ENCODE measurements at regions not wholly inside any gene's neighbourhood (a gene's known extent, or its start where the extent isn't known, plus 50 kb on each side); places are given as distances from the start of the nearest gene placed in this dataset.

DNA sequence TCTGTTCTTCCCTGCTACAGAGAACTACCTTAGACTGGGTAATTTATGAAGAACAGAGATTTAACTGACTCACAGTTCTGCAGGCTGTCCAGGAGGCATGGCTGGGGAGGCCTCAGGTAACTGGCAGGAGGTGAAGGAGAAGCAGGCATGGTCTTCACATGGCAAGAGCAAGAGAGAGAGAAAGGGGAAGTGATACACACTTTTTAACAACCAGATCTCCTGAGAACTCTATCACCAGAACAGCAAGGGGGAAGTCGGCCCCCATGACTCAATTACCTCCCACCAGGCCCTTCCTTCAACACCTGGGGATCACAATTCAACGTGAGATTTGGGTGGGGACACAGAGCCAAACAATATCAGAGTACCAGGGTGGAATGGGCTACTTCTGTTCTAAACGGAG, 766.8 kb downstream of the TLE1 start:
- DNase-seq (ENCODE audit: low spot score), result no peak

DNA sequence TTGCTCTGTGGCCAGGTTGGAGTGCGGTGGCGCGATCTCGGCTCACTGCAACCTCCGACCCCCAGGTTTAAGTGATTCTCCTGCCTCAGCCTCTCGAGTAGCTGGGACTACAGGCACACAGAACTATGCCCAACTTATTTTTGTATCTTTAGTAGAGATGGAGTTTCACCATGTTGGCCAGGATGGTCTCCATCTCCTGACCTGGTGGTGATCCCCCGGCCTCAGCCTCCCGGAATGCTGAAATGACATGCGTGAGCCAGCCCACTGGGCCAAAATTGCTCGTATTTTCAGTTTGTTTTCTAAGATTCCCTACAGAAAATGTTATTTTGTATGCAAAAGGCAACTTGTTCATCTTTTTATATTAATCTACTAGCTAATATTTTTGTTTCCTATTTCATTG, 782.6 kb downstream of the TLE1 start:
- DNase-seq (ENCODE audit: low spot score), result no peak

GRCh38 chr9:80899208-80899607, 790.1 kb downstream of the TLE1 start:
- no peak for DNase-seq (ENCODE audit: low spot score)

GRCh38 chr9:80893190-80893589, 796.2 kb downstream of the TLE1 start:
- no peak for DNase-seq (ENCODE audit: low spot score)

DNA sequence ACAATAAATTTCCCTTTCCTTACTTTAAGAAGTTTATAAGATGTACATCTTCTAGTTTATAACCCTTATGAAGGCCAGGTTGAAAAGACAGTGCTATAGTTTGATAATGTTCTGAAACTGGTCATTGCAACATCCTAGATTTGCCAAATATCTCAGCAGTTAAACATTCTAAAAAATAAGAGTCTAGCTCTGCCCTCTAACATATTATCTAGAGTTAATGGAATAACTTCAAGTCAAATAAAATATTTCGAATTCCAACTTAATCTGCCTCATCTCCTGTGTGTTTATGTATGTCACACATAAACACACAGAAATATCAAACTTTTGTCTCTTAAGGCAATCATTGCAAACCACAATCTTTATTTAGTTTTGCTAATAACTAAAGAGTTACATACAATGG, 796.6 kb downstream of the TLE1 start:
- no peak for DNase-seq (ENCODE audit: low spot score)

- DNase-seq (ENCODE audit: low spot score), result no peak
These were observed 799.2 kb downstream of the TLE1 start for GRCh38 chr9:80890124-80890523.

- peak; percentile 84 for DNase-seq (ENCODE audit: low spot score)
These were observed 803.5 kb downstream of the TLE1 start for GRCh38 chr9:80885894-80886293.

GRCh38 chr9:80883826-80884579, 805.3 kb downstream of the TLE1 start:
- peak; percentile 8 for DNase-seq (ENCODE audit: low spot score)

DNA sequence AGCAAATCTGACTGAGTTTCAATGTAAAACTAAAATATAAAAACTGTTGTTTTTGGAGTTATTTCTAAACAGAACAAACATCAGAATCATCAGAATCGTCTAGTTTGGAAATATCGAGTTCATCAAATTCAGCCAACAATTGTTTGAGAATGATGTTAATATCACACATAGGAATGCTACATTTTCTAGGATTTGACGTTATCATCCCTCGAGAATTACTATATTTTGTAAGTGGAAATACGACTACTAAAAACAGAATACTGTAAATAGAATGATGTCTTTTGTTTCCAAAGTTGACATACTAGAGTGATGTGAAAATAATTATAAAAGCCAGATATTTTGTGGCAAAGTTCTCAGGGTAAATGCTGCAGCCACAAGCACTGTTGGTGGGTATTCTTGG, 805.9 kb downstream of the TLE1 start:
- DNase-seq (ENCODE audit: low spot score), result no peak

- no peak for DNase-seq (ENCODE audit: low spot score)
These were observed 807.4 kb downstream of the TLE1 start for GRCh38 chr9:80881940-80882339.

- DNase-seq (ENCODE audit: low spot score), result no peak
These were observed 808.0 kb downstream of the TLE1 start for GRCh38 chr9:80881320-80881719.

DNA sequence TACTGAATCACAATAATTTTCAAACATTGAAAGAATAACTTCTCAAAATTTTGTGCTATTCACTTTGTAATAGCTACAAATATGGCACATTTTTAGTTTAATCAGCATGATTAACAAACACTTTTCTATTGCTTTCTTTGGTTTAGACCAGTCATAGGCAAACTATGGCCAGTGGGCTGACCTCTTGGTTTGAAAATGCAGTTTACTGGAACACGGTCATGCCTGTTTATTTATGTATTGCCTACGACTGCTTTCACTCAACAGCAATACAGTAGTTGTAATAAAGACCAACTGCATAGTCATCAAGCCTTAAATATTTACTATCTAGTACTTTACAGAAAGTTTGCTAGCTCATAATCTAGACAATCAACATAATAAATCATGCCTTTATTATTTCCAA, 810.8 kb downstream of the TLE1 start:
- DNase-seq (ENCODE audit: low spot score), result no peak

DNA sequence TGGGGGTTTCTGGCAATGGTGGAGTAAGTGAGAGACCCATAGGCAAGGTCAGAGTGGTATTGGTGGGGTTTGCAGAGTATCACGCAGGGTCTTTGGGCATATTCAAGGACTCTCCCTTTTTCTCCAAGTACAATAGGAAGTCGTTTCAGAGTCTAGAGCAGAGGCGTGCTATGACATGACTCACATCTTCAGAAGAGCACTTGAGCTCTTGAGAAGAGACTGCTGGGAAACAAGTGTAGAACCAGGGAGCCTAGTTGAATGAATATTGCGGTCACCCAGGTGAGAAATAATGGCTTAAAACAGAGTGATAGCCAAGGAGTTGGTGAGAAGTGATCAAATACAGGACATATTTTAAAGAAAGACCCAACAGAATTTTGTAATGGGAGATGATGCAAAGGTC, 813.4 kb downstream of the TLE1 start:
- DNase-seq (ENCODE audit: low spot score), result no peak

GRCh38 chr9:80874276-80874675, 815.1 kb downstream of the TLE1 start:
- DNase-seq (ENCODE audit: low spot score), result no peak

GRCh38 chr9:80873861-80874260, 815.5 kb downstream of the TLE1 start:
- no peak for DNase-seq (ENCODE audit: low spot score)

DNA sequence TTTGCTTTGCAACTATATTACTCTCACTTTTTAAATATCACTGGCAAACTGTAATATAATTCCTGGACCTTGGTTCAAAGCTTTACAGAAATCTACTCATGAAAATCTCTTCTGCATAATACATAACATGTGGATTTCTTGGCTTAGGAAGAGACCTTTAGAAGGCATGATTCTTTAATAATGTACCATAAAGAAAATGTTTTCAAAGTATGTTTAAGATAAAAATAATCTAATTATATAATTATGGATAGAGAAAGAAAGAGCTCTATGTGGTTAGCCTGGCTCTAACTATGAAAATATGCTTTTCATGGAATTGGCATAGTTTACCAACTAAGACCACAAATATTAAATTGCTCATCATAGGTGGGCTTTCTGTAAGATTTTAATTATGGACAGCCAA, 817.8 kb downstream of the TLE1 start:
- DNase-seq (ENCODE audit: low spot score), result no peak

DNA sequence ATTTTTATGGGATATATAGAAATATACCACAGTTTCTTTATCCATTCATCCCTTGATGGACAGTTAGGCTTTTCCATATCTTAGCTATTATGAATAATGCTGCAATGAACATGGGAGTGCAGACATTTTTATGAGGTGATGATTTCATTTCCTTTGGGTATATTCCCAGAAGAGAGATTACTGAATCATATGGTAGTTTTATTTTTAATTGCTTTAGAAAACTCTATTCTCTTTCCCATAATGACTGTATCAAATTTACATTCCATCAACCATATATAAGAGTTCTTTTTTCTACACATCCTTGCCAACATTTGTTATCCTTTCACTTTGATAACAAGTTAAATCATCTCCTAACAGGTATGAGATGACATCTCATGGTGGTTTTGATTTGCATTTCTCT, 821.6 kb downstream of the TLE1 start:
- DNase-seq (ENCODE audit: low spot score), result no peak

GRCh38 chr9:80866576-80867227, 822.6 kb downstream of the TLE1 start:
- no peak for DNase-seq (ENCODE audit: low spot score)

- DNase-seq (ENCODE audit: low spot score), result no peak
These were observed 823.2 kb downstream of the TLE1 start for GRCh38 chr9:80866121-80866520.

DNA sequence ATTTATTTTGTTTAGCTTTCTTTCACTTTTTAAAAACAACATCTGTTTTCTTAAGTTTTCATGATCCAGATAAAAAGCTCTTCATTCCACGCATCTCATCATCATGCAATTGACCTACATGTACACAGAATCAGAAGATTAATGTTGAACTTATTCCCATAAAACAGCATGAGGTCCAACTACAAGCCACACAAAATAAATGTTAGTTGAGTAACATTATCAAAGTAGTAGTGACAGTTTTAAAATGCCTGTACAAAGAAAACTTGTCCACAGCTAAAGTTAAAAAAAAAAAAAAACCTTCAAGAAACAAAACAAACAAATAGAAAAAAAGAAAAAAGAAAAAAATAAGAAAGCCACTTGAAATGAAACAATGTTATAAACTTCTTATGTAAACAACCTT, 846.3 kb downstream of the TLE1 start:
- DNase-seq (ENCODE audit: low spot score), result no peak

DNA sequence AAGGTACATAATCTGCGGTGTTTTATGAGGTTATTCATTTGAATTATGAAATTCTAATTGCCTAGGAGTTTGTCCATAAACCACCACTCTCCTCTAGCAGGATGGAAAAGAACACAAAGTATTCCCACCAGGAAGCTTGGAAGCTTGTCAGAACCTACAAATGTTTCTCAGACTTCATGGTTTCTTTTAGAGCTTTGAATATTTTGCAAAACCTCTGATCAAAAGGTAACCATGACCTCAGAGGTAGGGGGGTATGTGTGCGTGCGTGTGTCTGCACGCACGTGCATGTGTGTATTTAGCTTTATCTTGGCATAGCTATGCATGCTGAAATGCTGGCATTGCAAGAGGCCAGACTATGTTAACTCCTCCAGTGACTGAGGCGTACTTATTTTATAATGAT, 847.0 kb downstream of the TLE1 start:
- DNase-seq (ENCODE audit: low spot score), result no peak

DNA sequence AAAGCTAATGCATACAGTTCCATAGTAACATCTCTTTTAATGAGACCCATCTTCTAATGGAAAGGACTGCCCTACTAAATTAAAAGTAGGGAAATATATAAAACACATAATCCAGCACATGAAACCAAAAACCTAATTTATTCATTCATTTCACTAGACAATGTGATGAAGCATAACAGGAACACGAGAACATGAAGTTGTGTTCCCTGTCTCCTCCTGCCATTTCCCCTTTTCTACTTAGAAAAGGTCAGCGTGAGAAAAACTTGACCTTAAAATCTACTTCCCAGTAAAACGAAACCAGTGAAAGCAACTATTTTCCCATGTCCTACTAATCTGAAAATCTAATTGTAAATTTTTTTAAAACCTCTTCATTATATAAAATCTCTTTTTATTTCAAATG, 847.5 kb downstream of the TLE1 start:
- DNase-seq (ENCODE audit: low spot score), result no peak

DNA sequence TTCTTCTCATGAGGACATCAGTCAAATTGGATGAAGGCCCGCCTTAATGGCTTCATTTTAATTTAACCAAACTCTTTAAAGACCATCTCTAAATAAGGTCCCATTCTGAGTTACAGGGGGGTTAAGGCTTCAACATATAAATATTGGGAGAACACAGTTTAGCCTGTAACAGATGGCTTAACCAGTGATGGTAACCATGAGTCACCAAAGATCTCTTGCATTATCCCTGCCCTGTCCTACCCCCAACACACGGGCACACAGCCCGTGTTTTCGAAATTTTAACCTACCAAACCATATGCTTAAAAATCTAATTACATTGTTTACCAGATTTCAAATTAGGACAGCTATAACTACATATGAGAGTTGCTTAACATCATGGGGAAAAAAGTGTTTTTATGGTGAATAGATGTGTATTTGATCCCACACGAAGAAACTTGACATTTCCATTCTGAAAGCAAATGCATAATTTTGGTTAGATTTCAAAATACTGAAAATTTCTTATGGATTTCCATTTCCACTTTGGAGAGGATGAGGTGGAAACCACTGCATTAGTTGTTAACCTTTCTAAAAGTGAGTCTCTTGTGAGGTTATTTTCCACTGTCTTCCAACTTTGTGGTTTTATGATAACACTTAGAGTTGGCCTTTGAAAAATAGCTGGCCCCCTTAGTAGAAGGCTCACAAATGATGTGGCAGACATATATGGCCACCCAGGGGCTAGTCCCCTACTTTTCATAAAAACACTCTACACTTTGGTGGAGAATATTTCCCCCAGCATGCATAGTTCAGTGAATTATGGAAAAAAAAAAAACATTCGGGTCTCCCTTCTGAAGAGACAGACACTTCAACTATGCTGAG, 849.3 kb downstream of the TLE1 start:
- no peak for DNase-seq (ENCODE audit: low spot score)

All from pons (tissue), 1 donor.